Activated T-helper 2 cell treated with anti-CD3 and anti-CD28 coated beads, Interferon-gamma antibody, Interleukin-2, Interleukin-4, amounts not matched to agents 10 μg/mL and 5 μg/mL and 100 μg/mL, durations not matched to agents 14 hours and 24 hours and 36 hours (primary cell): ENCODE measurements at regions not wholly inside any gene's neighbourhood (a gene's known extent, or its start where the extent isn't known, plus 50 kb on each side); places are given as distances from the start of the nearest gene placed in this dataset.

Source experiments
- DNase-seq: peaks from one replicate; pipeline ENCODE4 v3.0.0; 2021; ENCODE audit warnings: low spot score
- H3K27ac Mint-ChIP-seq: one replicate; pipeline ENCODE4 v1.8.0; 2021; ENCODE audit warnings: mixed read lengths
- H3K27me3 Mint-ChIP-seq: one replicate; pipeline ENCODE4 v1.8.0; 2021; ENCODE audit warnings: low read depth, mixed read lengths
- H3K36me3 Mint-ChIP-seq: one replicate; pipeline ENCODE4 v1.8.0; 2021; ENCODE audit warnings: low read depth, mixed read lengths
- H3K4me1 Mint-ChIP-seq: one replicate; pipeline ENCODE4 v1.8.0; 2021; ENCODE audit warnings: low read depth, mixed read lengths
- H3K4me3 Mint-ChIP-seq: one replicate; pipeline ENCODE4 v1.8.0; 2021; ENCODE audit warnings: low read depth, mild to moderate bottlenecking, moderate library complexity, mixed read lengths
- H3K9me3 Mint-ChIP-seq: one replicate; pipeline ENCODE4 v1.8.0; 2021; ENCODE audit warnings: mixed read lengths
- intact Hi-C: fragments of 100-400 bp; cut with micrococcal nuclease; formaldehyde crosslinking; loops from one replicate; pipeline ENCODE4 v1.15.1; 2023

- Mint-ChIP-seq H3K27ac (no peak overlapping the region), H3K27me3 (no peaks in the 10 kb centered on the region), H3K4me3 (no peak overlapping the region), H3K9me3 (peaks cover 49% of the 10 kb centered on the region), H3K36me3 (no peaks in the 10 kb centered on the region), H3K4me1 (no peaks in the 10 kb centered on the region)
- no peak for DNase-seq
- intact Hi-C loops = no loop called here
Observed at GRCh38 chr14:29102996-29103395, 336.4 kb downstream of the FOXG1 start.

- intact Hi-C loops = no loop called here
- no peaks in the 10 kb centered on the region for H3K27me3 Mint-ChIP-seq
- no peak overlapping the region for H3K4me3 Mint-ChIP-seq
- no peak overlapping the region for H3K27ac Mint-ChIP-seq
- H3K9me3 Mint-ChIP-seq = peaks cover 61% of the 10 kb centered on the region
- H3K4me1 Mint-ChIP-seq = no peaks in the 10 kb centered on the region
- no peak for DNase-seq
- no peaks in the 10 kb centered on the region for H3K36me3 Mint-ChIP-seq
Observed at GRCh38 chr14:29108908-29109307, 342.3 kb downstream of the FOXG1 start.

- H3K4me3 Mint-ChIP-seq = no peak overlapping the region
- no peaks in the 10 kb centered on the region for H3K27me3 Mint-ChIP-seq
- H3K4me1 Mint-ChIP-seq = no peaks in the 10 kb centered on the region
Observed at GRCh38 chr14:29109589-29109988, 343.0 kb downstream of the FOXG1 start.

GRCh38 chr14:29111554-29111953, 345.0 kb downstream of the FOXG1 start:
- H3K4me3 Mint-ChIP-seq = no peak overlapping the region
- H3K27me3 Mint-ChIP-seq = no peaks in the 10 kb centered on the region
- H3K27ac Mint-ChIP-seq = no peak overlapping the region

More at GRCh38 chr14:29109589-29109988, 343.0 kb downstream of the FOXG1 start:
- Mint-ChIP-seq H3K36me3 (no peaks in the 10 kb centered on the region), H3K9me3 (peaks cover 54% of the 10 kb centered on the region), H3K27ac (no peak overlapping the region)
- DNase-seq = no peak
- intact Hi-C loops = no loop called here

GRCh38 chr14:29123017-29123416, 356.4 kb downstream of the FOXG1 start:
- no peak overlapping the region for H3K4me3 Mint-ChIP-seq
- H3K9me3 Mint-ChIP-seq = peaks cover 48% of the 10 kb centered on the region
- no peak overlapping the region for H3K27ac Mint-ChIP-seq
- no peaks in the 10 kb centered on the region for H3K27me3 Mint-ChIP-seq
- intact Hi-C loops = no loop called here
- no peak for DNase-seq
- H3K4me1 Mint-ChIP-seq = no peaks in the 10 kb centered on the region
- no peaks in the 10 kb centered on the region for H3K36me3 Mint-ChIP-seq

More at GRCh38 chr14:29111554-29111953, 345.0 kb downstream of the FOXG1 start:
- H3K36me3 Mint-ChIP-seq = no peaks in the 10 kb centered on the region
- intact Hi-C loops = no loop called here
- peaks cover 44% of the 10 kb centered on the region for H3K9me3 Mint-ChIP-seq
- no peak for DNase-seq
- no peaks in the 10 kb centered on the region for H3K4me1 Mint-ChIP-seq

- Mint-ChIP-seq H3K27ac (no peak overlapping the region), H3K27me3 (no peaks in the 10 kb centered on the region), H3K9me3 (peaks cover 62% of the 10 kb centered on the region), H3K4me3 (no peak overlapping the region), H3K4me1 (no peaks in the 10 kb centered on the region), H3K36me3 (no peaks in the 10 kb centered on the region)
- intact Hi-C loops = no loop called here
- DNase-seq = no peak
Observed at GRCh38 chr14:29126361-29126760, 359.8 kb downstream of the FOXG1 start.

- no peak overlapping the region for H3K4me3 Mint-ChIP-seq
- no peaks in the 10 kb centered on the region for H3K36me3 Mint-ChIP-seq
- no peaks in the 10 kb centered on the region for H3K27me3 Mint-ChIP-seq
- H3K27ac Mint-ChIP-seq = no peak overlapping the region
- no peaks in the 10 kb centered on the region for H3K4me1 Mint-ChIP-seq
- peaks cover 62% of the 10 kb centered on the region for H3K9me3 Mint-ChIP-seq
- no peak for DNase-seq
- intact Hi-C loops = no loop called here
Observed at GRCh38 chr14:29126865-29127264, 360.3 kb downstream of the FOXG1 start.

- intact Hi-C loops = no loop called here
- Mint-ChIP-seq H3K9me3 (peaks cover 56% of the 10 kb centered on the region), H3K27me3 (no peaks in the 10 kb centered on the region), H3K27ac (no peak overlapping the region), H3K4me3 (no peak overlapping the region), H3K36me3 (no peaks in the 10 kb centered on the region), H3K4me1 (no peaks in the 10 kb centered on the region)
- DNase-seq = no peak
Observed at GRCh38 chr14:29140016-29140415, 373.4 kb downstream of the FOXG1 start.

- Mint-ChIP-seq H3K27me3 (no peaks in the 10 kb centered on the region), H3K27ac (no peak overlapping the region), H3K36me3 (no peaks in the 10 kb centered on the region), H3K9me3 (peaks cover 58% of the 10 kb centered on the region), H3K4me3 (no peak overlapping the region), H3K4me1 (no peaks in the 10 kb centered on the region)
- intact Hi-C loops = no loop called here
- DNase-seq = no peak
Observed at GRCh38 chr14:29144621-29145020, 378.0 kb downstream of the FOXG1 start.

- no peaks in the 10 kb centered on the region for H3K36me3 Mint-ChIP-seq
- H3K4me3 Mint-ChIP-seq = no peak overlapping the region
- intact Hi-C loops = no loop called here
- H3K27ac Mint-ChIP-seq = no peak overlapping the region
- H3K27me3 Mint-ChIP-seq = no peaks in the 10 kb centered on the region
- no peaks in the 10 kb centered on the region for H3K4me1 Mint-ChIP-seq
- DNase-seq = no peak
- peaks cover 59% of the 10 kb centered on the region for H3K9me3 Mint-ChIP-seq
Observed at GRCh38 chr14:29148221-29148620, 381.6 kb downstream of the FOXG1 start.

GRCh38 chr14:29149798-29150197, 383.2 kb downstream of the FOXG1 start:
- intact Hi-C loops = no loop called here
- no peaks in the 10 kb centered on the region for H3K27me3 Mint-ChIP-seq
- no peaks in the 10 kb centered on the region for H3K4me1 Mint-ChIP-seq
- H3K27ac Mint-ChIP-seq = no peak overlapping the region
- DNase-seq = no peak
- H3K4me3 Mint-ChIP-seq = no peak overlapping the region
- H3K9me3 Mint-ChIP-seq = peaks cover 52% of the 10 kb centered on the region
- no peaks in the 10 kb centered on the region for H3K36me3 Mint-ChIP-seq

- no peak for DNase-seq
- Mint-ChIP-seq H3K27ac (no peak overlapping the region), H3K9me3 (peaks cover 55% of the 10 kb centered on the region), H3K36me3 (no peaks in the 10 kb centered on the region), H3K4me1 (no peaks in the 10 kb centered on the region), H3K4me3 (no peak overlapping the region), H3K27me3 (no peaks in the 10 kb centered on the region)
- intact Hi-C loops = no loop called here
Observed at GRCh38 chr14:29150659-29151058, 384.1 kb downstream of the FOXG1 start.

- no peaks in the 10 kb centered on the region for H3K4me1 Mint-ChIP-seq
- intact Hi-C loops = no loop called here
- H3K27ac Mint-ChIP-seq = no peak overlapping the region
- DNase-seq = no peak
- no peaks in the 10 kb centered on the region for H3K27me3 Mint-ChIP-seq
- no peaks in the 10 kb centered on the region for H3K36me3 Mint-ChIP-seq
- H3K9me3 Mint-ChIP-seq = peaks cover 48% of the 10 kb centered on the region
- no peak overlapping the region for H3K4me3 Mint-ChIP-seq
Observed at GRCh38 chr14:29156096-29156495, 389.5 kb downstream of the FOXG1 start.

GRCh38 chr14:29161593-29161992, 395.0 kb downstream of the FOXG1 start:
- intact Hi-C loops = no loop called here

More at GRCh38 chr14:29161593-29161992, 395.0 kb downstream of the FOXG1 start:
- Mint-ChIP-seq H3K9me3 (peaks cover 34% of the 10 kb centered on the region), H3K27me3 (no peaks in the 10 kb centered on the region), H3K36me3 (no peaks in the 10 kb centered on the region), H3K27ac (no peak overlapping the region), H3K4me3 (no peak overlapping the region), H3K4me1 (no peaks in the 10 kb centered on the region)
- no peak for DNase-seq
